GM13977 (cell line): ENCODE measurements at regions not wholly inside any gene's neighbourhood (a gene's known extent, or its start where the extent isn't known, plus 50 kb on each side); places are given as distances from the start of the nearest gene placed in this dataset.

ENCODE experiments used
- DNase-seq: peaks from one replicate; pipeline ENCODE4 v3.0.0; 2012; ENCODE audit warnings: low spot score
- in situ Hi-C: fragments of 300-500 bp; cut with MboI; formaldehyde crosslinking; loops from one replicate; pipeline ENCODE4 v1.12.0; 2022; ENCODE audit warnings: low sequenced_read_pairs, low pct_unique_long_range_greater_than_20kb, mixed read lengths, inconsistent platforms; ENCODE audit not compliant: unreplicated experiment
- TF ChIP-seq, protein P1 (sequence below): IDR thresholded peaks from 2 replicates; pipeline ENCODE4 v1.5.1; 2012; ENCODE audit warnings: mild to moderate bottlenecking, control low read depth; ENCODE audit not compliant: insufficient read depth; ENCODE audit errors: extremely low read depth, missing control alignments

GRCh38 chr12:114506651-114507050, 100.7 kb upstream of the TBX5 start:
- TF ChIP-seq, protein P1, sequence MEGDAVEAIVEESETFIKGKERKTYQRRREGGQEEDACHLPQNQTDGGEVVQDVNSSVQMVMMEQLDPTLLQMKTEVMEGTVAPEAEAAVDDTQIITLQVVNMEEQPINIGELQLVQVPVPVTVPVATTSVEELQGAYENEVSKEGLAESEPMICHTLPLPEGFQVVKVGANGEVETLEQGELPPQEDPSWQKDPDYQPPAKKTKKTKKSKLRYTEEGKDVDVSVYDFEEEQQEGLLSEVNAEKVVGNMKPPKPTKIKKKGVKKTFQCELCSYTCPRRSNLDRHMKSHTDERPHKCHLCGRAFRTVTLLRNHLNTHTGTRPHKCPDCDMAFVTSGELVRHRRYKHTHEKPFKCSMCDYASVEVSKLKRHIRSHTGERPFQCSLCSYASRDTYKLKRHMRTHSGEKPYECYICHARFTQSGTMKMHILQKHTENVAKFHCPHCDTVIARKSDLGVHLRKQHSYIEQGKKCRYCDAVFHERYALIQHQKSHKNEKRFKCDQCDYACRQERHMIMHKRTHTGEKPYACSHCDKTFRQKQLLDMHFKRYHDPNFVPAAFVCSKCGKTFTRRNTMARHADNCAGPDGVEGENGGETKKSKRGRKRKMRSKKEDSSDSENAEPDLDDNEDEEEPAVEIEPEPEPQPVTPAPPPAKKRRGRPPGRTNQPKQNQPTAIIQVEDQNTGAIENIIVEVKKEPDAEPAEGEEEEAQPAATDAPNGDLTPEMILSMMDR = no peak

GRCh38 chr12:114504311-114504710, 98.4 kb upstream of the TBX5 start:
- TF ChIP-seq, protein P1 = no peak
- in situ Hi-C loops = loop anchor here (25.0 kb wide), 1 partner anchor 517 kb away; no protein-coding TSS in a partner anchor
- DNase-seq = no peak

More at GRCh38 chr12:114506651-114507050, 100.7 kb upstream of the TBX5 start:
- in situ Hi-C loops = loop anchor here (25.0 kb wide), 1 partner anchor 519 kb away; no protein-coding TSS in a partner anchor
- DNase-seq = no peak

GRCh38 chr12:114501474-114501807, 95.5 kb upstream of the TBX5 start:
- TF ChIP-seq, protein P1 = no peak
- no peak for DNase-seq
- in situ Hi-C loops = loop anchor here (25.0 kb wide), 1 partner anchor 514 kb away; no protein-coding TSS in a partner anchor

GRCh38 chr12:114500775-114501473, 95.0 kb upstream of the TBX5 start:
- no peak for DNase-seq
- in situ Hi-C loops = loop anchor here (25.0 kb wide), 1 partner anchor 514 kb away; no protein-coding TSS in a partner anchor
- TF ChIP-seq, protein P1 = no peak

DNA sequence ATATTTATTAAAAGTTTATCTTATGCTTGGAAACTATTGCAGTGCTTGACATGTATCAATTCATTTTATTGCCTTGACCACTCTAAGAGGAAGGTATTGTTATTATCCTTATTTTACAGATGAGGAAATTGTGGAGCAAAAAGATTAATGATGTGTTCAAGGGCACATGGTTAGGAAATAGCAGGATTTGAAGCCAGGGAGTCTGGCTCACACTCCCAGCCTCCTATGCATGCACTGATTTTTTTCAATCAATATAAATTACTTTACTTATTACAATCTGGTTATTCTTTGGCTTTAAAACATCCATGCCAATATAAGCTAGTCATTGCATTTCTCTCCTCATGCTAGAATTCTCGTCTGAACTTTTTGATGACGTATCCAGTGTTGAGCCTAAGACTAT, 94.2 kb upstream of the TBX5 start:
- no peak for DNase-seq
- in situ Hi-C loops = loop anchor here (25.0 kb wide), 1 partner anchor 513 kb away; no protein-coding TSS in a partner anchor
- TF ChIP-seq, protein P1 = no peak

DNA sequence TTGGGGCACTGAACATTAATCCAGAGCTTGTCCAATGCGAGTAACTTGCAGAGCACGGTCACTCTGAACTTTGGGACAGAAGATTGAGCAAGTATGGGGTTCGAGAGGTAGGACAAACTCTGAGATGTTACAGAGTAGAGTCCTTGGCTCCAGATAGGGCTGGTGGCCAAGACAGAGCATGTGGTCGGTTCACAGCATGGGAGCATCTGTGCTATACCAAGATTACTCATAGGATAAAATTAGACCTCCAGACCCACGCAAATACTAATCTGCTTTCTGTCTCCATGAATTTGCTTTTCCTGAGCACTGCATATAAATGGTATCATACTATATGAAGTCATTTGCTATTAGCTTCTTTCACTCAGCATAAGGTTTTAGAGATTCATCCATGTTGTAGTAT, 93.4 kb upstream of the TBX5 start:
- DNase-seq = no peak
- in situ Hi-C loops = no loop called here
- TF ChIP-seq, protein P1 = no peak
